Transverse colon (tissue), 3 donors: ENCODE measurements at regions not wholly inside any gene's neighbourhood (a gene's known extent, or its start where the extent isn't known, plus 50 kb on each side); places are given as distances from the start of the nearest gene placed in this dataset.

Experiments used
- POLR2A ChIP-seq: fragments of 450-650 bp; IDR thresholded peaks from one replicate; pipeline ENCODE4 v1.6.1; 2016; ENCODE audit warnings: antibody characterized with exemption, mild to moderate bottlenecking, moderate library complexity
- TF ChIP-seq, protein P1 (sequence below), 5 experiments: fragments of 200-600 bp in 3 of 5; fragments of 450-650 bp in 2 of 5; sonication (generic) in 3 of 5; IDR thresholded peaks; 1 replicate in 2 of 5; 2 replicates in 3 of 5; pipeline ENCODE4 v1.5.1; 2016 to 2017; ENCODE audit warnings: antibody characterized with exemption in 5 of 5, inconsistent platforms in 3 of 5, mild to moderate bottlenecking in 2 of 5, moderate library complexity in 1 of 5

DNA sequence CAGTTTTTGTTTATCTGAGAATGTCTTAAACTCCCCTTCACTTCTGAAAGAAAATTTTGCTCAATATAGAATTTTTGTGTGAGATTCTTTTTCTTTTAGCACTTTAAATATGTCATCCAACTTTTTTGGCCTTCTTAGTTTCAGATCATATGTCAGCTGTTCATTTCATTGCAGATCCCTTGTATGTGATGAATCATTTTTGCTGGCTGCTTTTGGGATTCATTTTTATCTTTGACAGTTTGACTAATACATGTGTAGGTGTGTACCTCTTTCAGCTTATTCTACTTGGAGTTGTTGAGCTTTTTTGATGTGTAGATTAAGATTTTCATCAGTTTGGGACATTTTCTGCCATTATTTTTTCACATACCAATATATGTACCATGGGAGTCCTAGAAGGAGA is 156.8 kb downstream of the FASLG start:
- TF ChIP-seq, protein P1, sequence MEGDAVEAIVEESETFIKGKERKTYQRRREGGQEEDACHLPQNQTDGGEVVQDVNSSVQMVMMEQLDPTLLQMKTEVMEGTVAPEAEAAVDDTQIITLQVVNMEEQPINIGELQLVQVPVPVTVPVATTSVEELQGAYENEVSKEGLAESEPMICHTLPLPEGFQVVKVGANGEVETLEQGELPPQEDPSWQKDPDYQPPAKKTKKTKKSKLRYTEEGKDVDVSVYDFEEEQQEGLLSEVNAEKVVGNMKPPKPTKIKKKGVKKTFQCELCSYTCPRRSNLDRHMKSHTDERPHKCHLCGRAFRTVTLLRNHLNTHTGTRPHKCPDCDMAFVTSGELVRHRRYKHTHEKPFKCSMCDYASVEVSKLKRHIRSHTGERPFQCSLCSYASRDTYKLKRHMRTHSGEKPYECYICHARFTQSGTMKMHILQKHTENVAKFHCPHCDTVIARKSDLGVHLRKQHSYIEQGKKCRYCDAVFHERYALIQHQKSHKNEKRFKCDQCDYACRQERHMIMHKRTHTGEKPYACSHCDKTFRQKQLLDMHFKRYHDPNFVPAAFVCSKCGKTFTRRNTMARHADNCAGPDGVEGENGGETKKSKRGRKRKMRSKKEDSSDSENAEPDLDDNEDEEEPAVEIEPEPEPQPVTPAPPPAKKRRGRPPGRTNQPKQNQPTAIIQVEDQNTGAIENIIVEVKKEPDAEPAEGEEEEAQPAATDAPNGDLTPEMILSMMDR (IDR thresholded peaks at IDR 0.05) = no peak
- TF ChIP-seq POLR2A = no peak
